ENCODE measurements at regions not wholly inside any gene's neighbourhood (a gene's known extent, or its start where the extent isn't known, plus 50 kb on each side); places are given as distances from the start of the nearest gene placed in this dataset.
A peak's percentile ranks its signal among the peaks of the same experiment; 100 is the strongest.
"Not testable (repeated sequence)": the region's sequence is repeated elsewhere in the genome, so short reads cannot be mapped to it uniquely, and the experiment has no call there.

- no peak for DNase-seq
These were observed 293.1 kb downstream of the HS3ST3B1 start for GRCh38 chr17:14593956-14594355.

GRCh38 chr17:14590459-14591250 lies 289.8 kb downstream of the HS3ST3B1 start:
- DNase-seq, result no peak

GRCh38 chr17:14585099-14585498 lies 284.2 kb downstream of the HS3ST3B1 start:
- no peak for DNase-seq

- no peak for DNase-seq
These were observed 282.1 kb downstream of the HS3ST3B1 start for GRCh38 chr17:14582996-14583395.

- DNase-seq, result peak; percentile 40
These were observed 280.4 kb downstream of the HS3ST3B1 start for GRCh38 chr17:14581186-14581830.

GRCh38 chr17:14580499-14580898 lies 279.6 kb downstream of the HS3ST3B1 start:
- no peak for DNase-seq

GRCh38 chr17:14579716-14580115 lies 278.8 kb downstream of the HS3ST3B1 start:
- DNase-seq, result no peak

- no peak for DNase-seq
These were observed 274.6 kb downstream of the HS3ST3B1 start for GRCh38 chr17:14575471-14575953.

- not testable (repeated sequence) for DNase-seq
These were observed 259.4 kb downstream of the HS3ST3B1 start for GRCh38 chr17:14560325-14560724.

GRCh38 chr17:14559264-14560119 lies 258.6 kb downstream of the HS3ST3B1 start:
- peak; percentile 63 for DNase-seq

- DNase-seq, result no peak
These were observed 256.6 kb downstream of the HS3ST3B1 start for GRCh38 chr17:14557480-14557879.

GRCh38 chr17:14553847-14554246 lies 253.0 kb downstream of the HS3ST3B1 start:
- DNase-seq, result no peak

GRCh38 chr17:14552306-14552705 lies 251.4 kb downstream of the HS3ST3B1 start:
- DNase-seq, result no peak

GRCh38 chr17:14547556-14547955 lies 246.7 kb downstream of the HS3ST3B1 start:
- DNase-seq, result no peak

- DNase-seq, result no peak
These were observed 246.1 kb downstream of the HS3ST3B1 start for GRCh38 chr17:14547016-14547415.

- no peak for DNase-seq
These were observed 244.4 kb downstream of the HS3ST3B1 start for GRCh38 chr17:14545156-14545906.

GRCh38 chr17:14541714-14542113 lies 240.8 kb downstream of the HS3ST3B1 start:
- DNase-seq, result no peak

- DNase-seq, result no peak
These were observed 238.9 kb downstream of the HS3ST3B1 start for GRCh38 chr17:14539801-14540200.

- DNase-seq, result not testable (repeated sequence)
These were observed 231.4 kb downstream of the HS3ST3B1 start for GRCh38 chr17:14532242-14532641.

- peak; percentile 20 for DNase-seq
These were observed 224.9 kb downstream of the HS3ST3B1 start for GRCh38 chr17:14525551-14526455.

GRCh38 chr17:14522795-14523387 lies 222.0 kb downstream of the HS3ST3B1 start:
- no peak for DNase-seq

Measured in NCI-H146 (cell line).